ENCODE measurements at regions not wholly inside any gene's neighbourhood (a gene's known extent, or its start where the extent isn't known, plus 50 kb on each side); places are given as distances from the start of the nearest gene placed in this dataset.

GRCh38 chr20:48384147-48384818 is 443.5 kb downstream of the PREX1 start (continued):
- TF ChIP-seq, protein P1, sequence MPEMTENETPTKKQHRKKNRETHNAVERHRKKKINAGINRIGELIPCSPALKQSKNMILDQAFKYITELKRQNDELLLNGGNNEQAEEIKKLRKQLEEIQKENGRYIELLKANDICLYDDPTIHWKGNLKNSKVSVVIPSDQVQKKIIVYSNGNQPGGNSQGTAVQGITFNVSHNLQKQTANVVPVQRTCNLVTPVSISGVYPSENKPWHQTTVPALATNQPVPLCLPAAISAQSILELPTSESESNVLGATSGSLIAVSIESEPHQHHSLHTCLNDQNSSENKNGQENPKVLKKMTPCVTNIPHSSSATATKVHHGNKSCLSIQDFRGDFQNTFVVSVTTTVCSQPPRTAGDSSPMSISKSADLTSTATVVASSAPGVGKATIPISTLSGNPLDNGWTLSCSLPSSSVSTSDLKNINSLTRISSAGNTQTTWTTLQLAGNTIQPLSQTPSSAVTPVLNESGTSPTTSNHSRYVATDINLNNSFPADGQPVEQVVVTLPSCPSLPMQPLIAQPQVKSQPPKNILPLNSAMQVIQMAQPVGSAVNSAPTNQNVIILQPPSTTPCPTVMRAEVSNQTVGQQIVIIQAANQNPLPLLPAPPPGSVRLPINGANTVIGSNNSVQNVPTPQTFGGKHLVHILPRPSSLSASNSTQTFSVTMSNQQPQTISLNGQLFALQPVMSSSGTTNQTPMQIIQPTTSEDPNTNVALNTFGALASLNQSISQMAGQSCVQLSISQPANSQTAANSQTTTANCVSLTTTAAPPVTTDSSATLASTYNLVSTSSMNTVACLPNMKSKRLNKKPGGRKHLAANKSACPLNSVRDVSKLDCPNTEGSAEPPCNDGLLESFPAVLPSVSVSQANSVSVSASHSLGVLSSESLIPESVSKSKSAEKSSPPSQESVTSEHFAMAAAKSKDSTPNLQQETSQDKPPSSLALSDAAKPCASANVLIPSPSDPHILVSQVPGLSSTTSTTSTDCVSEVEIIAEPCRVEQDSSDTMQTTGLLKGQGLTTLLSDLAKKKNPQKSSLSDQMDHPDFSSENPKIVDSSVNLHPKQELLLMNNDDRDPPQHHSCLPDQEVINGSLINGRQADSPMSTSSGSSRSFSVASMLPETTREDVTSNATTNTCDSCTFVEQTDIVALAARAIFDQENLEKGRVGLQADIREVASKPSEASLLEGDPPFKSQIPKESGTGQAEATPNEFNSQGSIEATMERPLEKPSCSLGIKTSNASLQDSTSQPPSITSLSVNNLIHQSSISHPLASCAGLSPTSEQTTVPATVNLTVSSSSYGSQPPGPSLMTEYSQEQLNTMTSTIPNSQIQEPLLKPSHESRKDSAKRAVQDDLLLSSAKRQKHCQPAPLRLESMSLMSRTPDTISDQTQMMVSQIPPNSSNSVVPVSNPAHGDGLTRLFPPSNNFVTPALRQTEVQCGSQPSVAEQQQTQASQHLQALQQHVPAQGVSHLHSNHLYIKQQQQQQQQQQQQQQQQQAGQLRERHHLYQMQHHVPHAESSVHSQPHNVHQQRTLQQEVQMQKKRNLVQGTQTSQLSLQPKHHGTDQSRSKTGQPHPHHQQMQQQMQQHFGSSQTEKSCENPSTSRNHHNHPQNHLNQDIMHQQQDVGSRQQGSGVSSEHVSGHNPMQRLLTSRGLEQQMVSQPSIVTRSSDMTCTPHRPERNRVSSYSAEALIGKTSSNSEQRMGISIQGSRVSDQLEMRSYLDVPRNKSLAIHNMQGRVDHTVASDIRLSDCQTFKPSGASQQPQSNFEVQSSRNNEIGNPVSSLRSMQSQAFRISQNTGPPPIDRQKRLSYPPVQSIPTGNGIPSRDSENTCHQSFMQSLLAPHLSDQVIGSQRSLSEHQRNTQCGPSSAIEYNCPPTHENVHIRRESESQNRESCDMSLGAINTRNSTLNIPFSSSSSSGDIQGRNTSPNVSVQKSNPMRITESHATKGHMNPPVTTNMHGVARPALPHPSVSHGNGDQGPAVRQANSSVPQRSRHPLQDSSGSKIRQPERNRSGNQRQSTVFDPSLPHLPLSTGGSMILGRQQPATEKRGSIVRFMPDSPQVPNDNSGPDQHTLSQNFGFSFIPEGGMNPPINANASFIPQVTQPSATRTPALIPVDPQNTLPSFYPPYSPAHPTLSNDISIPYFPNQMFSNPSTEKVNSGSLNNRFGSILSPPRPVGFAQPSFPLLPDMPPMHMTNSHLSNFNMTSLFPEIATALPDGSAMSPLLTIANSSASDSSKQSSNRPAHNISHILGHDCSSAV (CRISPR knock-in tag; IDR thresholded peaks at IDR 0.05; ENCODE audit: borderline replicate concordance): no peak

GRCh38 chr20:48383252-48383651 is 444.5 kb downstream of the PREX1 start:
- peak; percentile 58; the same call in 1 of the 2 replicates for TF ChIP-seq CREB1 (IDR thresholded peaks at IDR 0.05)
- no peak for TF ChIP-seq CREB1 (CRISPR knock-in tag; IDR thresholded peaks at IDR 0.05)
- no peak for TF ChIP-seq ZNF841 (CRISPR knock-in tag; IDR thresholded peaks at IDR 0.05; ENCODE audit: borderline replicate concordance)
- peak; percentile 94 for TF ChIP-seq ATF7 (IDR thresholded peaks at IDR 0.05)
- no peak for TF ChIP-seq ATF7 (CRISPR knock-in tag; IDR thresholded peaks at IDR 0.05)
- in situ Hi-C loops (cut with HindIII; ENCODE audit: extremely low pct_ligation_motif_present, low pct_unique_long_range_greater_than_20kb): no loop called here
- no peak for ATAC-seq
- no peaks in the 10 kb centered on the region for H3K9me3 ChIP-seq (ENCODE audit: low read length)
- no peak for FAIRE-seq
- H3K4me1 ChIP-seq (ENCODE audit: insufficient read depth, low read length): peaks cover 62% of the 10 kb centered on the region
- intact Hi-C loops (cut with micrococcal nuclease; ENCODE audit: unreplicated experiment): no loop called here
- H3K4me2 ChIP-seq (ENCODE audit: low read depth, low read length): no peak overlapping the region
- no peaks in the 10 kb centered on the region for H3K79me2 ChIP-seq (ENCODE audit: insufficient read depth, low read length)
- CTCF ChIA-PET (ENCODE audit: low intra/inter-chr PET ratio, low total read pairs): no interaction called here
- H3K36me3 ChIP-seq (replicated peaks in 1 of 2; ENCODE audit: control insufficient read depth in 1 of 2, insufficient read depth in 2 of 2, low read length in 2 of 2): no peaks in the 10 kb centered on the region
- no peak overlapping the region for H3K9ac ChIP-seq (ENCODE audit: insufficient read depth, low read depth, low read length)
- H4K20me1 ChIP-seq (ENCODE audit: insufficient read depth, low read length): no peaks in the 10 kb centered on the region
- no peak for DNase-seq (ENCODE audit: low spot score)
- BruUV-seq (replicated peaks): no TSS peak
- POLR2A ChIA-PET: interaction anchor here (3.3 kb wide), 1 partner anchor 11 kb away, joined by 30 read pairs; no protein-coding TSS in a partner anchor
- H3K27ac ChIP-seq (ENCODE audit: extremely low read length, insufficient read depth, low read length): no peak overlapping the region
- no peak overlapping the region for H3K4me3 ChIP-seq (replicated peaks in 1 of 3; ENCODE audit: insufficient read depth in 1 of 3, low read depth in 2 of 3, low read length in 3 of 3)
- H2AFZ ChIP-seq (ENCODE audit: low read length): no peak overlapping the region
- WGBS (ENCODE audit: low lambda C conversion rate): 94% methylated on average over 3 of the region's 3 CpGs
- no peaks in the 10 kb centered on the region for H3K27me3 ChIP-seq (ENCODE audit: control insufficient read depth in 1 of 2, insufficient read depth in 2 of 2, low read length in 2 of 2)
